Activated naive CD4-positive, alpha-beta T cell treated with anti-CD3 and anti-CD28 coated beads, Interleukin-2, amount 50 U/mL, for 16 hours (primary cell): ENCODE measurements at regions not wholly inside any gene's neighbourhood (a gene's known extent, or its start where the extent isn't known, plus 50 kb on each side); places are given as distances from the start of the nearest gene placed in this dataset.
"Not testable (repeated sequence)": the region's sequence is repeated elsewhere in the genome, so short reads cannot be mapped to it uniquely, and the experiment has no call there.

ENCODE experiments used
- DNase-seq: peaks from one replicate; pipeline ENCODE4 v3.0.0-alpha.2; 2020

DNA sequence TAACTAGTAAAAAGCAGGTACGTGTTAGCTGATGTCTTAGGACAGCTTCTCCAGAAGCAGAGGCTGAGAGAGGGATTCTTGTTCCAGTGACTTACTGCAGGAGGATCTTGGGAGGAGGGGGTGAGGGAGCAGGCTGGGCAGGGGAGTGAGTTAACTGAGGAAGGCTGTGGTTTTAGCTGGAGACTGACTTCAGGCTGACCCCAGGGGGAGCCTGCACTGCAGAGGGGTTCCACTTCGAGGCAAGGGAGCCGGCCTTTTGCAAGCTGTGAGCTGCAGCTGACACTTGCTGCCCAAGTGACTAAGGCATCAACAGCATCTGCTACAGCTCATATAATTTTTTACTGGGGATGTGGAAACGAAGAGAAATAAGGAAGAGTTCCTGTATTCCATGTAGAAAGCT lies 50.4 kb upstream of the SOD1 start:
- no peak for DNase-seq

GRCh38 chr21:31607791-31608190 lies 51.7 kb upstream of the SOD1 start:
- DNase-seq, result no peak

- no peak for DNase-seq
These were observed 53.2 kb upstream of the SOD1 start for GRCh38 chr21:31606081-31606874.

- peak; percentile 73 for DNase-seq
These were observed 54.8 kb upstream of the SOD1 start for GRCh38 chr21:31604591-31605190.

DNA sequence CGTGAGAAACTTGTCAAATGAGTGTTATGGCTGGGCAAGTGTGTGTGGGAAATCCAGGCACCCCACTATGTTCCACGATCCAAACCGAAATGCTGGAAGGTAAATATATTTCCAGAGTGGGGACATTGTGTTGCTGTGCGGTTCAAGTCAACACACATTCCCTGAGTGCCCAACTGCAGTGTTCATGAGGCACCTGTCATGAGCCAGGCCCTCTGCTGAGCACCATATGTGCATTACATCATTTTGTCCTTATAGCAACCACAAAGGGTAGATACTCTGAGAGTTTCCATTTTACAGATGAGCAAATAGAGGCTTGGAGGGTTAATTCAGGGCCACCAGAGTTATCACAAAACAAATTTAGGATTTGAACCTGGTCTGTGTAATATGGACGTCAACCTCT lies 59.9 kb upstream of the SOD1 start:
- no peak for DNase-seq

DNA sequence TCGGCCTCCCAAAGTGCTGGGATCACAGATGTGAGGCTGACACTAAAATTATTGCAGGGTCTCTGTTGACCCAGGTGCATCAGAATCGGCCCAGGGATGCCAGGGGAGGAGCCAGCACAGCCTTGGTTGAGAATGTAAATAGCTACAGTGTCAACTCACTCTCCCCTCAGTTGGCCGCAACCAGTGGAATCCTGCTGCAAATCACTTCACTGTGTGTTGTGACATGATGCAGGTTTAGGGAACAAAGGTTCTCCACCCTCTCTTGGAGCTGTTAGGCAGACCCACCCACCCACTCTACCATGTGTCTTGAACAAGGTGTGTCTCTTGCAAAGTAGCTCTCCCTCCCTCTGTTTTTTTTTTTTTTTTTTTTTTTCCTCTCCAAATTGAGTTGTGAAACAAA lies 60.5 kb upstream of the SOD1 start:
- no peak for DNase-seq

DNA sequence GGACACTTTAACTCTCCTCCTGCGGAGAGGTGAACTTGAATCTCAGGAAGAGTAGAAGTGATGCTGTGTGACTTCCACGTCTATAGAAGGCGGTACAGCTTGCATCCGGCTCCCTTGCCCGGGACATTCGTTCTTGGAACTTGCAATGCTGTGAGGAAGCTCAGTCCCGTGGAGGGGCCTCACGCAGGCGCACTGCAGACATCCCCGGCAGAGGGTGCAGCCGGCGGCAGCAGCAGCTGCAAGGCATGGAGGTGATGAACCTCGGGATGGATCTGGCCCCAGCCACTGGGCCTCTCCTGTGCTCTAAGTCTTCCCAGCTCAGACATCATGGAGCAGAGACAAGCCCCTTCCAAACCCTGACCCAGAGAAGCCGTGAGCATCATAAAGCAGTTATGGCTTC lies 61.8 kb upstream of the SOD1 start:
- no peak for DNase-seq

GRCh38 chr21:31596055-31596454 lies 63.4 kb upstream of the SOD1 start:
- no peak for DNase-seq

DNA sequence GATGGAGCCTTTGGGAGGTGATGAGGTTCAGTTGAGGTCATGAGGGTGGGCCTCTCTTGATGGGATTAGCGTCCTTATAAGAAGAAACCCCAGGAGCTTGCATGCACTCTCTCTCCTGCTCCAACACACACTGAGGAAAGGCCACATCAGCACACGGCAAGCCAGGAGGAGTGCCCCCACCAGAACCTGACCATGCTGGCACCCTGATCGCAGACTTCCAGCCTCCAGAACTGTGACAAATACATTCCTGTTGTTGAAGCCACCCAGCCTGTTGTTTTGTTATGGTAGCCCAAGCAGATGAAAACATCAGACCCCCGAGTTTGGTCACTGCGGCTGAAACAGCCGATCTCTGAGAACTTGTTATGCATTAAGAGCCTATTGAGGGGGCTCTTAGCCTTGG lies 64.8 kb upstream of the SOD1 start:
- no peak for DNase-seq

- no peak for DNase-seq
These were observed 65.2 kb upstream of the SOD1 start for GRCh38 chr21:31594279-31594678.

DNA sequence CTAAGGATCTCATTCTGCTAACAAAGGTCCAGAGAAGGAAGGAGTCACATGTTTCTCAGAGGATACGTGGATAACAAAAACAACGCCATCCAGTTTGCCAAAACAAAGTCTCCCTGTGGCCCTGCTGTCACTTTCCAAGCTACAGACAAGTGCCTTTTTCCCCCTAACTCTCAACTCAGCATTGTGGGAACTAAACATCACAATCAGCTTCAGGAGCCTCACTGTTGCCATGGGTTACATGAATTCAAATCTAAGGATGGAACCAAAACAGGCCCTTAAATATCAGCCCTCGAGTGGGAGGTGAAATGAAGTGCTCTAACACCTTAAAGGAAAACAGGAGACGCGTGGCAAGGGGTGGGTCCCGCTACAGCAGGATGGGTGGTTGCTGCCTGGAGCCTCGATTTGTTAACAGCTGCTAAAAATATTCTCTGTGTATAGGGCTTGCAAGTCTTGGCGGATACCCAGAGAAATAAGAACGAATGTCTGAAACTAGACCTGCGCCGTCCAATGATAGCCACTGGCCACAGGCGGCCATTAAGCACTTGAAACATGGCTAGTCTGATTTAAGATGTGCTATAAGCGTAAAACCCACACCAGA lies 66.4 kb upstream of the SOD1 start:
- DNase-seq, result no peak

- DNase-seq, result no peak
These were observed 67.0 kb upstream of the SOD1 start for GRCh38 chr21:31592516-31592915.

DNA sequence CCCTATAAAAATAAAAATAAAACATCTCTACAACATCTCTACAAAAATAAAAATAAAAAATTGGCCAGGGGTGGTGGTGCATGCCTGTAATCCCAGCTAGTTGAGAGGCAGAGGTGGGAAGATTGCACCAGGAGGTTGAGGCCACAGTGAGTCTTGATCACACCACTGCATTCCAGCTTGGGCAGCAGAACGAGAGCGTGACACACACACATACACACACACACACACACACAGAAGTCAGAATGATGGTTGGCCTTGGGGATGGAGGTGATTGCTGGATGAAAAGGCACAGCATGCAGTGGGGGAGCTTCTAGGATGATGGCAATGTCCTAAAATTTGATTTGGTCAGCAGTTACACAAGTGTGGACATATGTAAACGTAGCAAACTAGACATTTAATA lies 69.7 kb upstream of the SOD1 start:
- DNase-seq, result no peak

- DNase-seq, result no peak
These were observed 73.4 kb upstream of the SOD1 start for GRCh38 chr21:31586118-31586517.

GRCh38 chr21:31583937-31584336 lies 75.6 kb upstream of the SOD1 start:
- not testable (repeated sequence) for DNase-seq

DNA sequence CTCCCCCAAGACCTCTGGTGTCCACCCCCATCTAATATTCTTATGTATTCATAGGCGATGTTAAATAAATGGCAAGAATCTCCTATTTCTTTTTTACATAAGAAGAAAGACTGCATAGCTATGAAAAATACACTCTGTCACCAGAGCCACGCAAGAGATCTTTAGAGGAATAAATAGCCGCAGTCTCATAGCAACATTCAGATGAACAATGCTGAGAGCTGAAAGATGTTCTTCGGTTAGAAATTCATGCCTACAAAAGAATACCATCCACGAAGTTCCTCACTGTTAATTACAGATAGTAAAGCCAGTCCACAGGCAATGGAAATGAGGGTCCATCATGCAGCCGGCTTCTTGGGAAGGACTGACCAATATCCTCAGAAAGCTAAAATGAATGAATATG lies 76.0 kb upstream of the SOD1 start:
- no peak for DNase-seq

DNA sequence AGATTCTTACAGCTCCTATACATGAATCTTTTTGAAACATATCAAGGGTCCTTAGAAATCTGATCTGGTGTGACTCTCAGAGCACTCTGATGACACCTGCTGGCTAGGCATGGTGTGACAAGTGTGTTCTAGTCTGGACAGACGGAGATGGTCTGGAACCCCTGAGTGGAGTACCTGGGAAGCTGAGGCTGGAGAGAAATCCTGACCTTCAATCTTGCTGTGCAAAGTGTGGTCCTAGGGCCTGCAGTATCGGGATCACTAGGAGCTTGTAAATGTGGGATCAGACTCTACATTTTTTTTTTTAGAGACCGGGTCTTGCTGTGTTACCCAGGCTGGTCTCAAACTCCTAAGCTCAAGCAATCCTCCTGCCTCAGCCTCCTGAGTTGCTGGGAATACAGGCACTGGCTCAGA lies 78.6 kb upstream of the SOD1 start:
- DNase-seq, result peak; percentile 80

DNA sequence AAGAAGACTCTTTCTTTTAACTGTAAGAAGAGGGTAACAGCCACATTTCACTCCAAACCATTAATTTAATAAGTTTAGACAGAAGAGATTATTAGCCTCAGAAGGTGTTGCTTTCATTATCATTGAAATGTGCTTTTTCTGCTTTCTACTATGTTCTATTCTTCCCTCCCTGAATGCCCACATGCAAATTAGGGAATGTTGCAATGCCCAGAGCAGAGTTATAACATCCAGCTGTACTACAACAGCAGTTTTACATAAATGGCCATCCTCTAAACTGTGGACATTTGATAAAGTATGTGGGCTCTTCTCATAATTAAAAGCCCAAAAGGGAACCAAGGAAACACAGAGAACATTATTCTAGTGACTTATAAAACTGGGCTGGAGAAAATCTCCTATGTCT lies 82.2 kb upstream of the SOD1 start:
- DNase-seq, result no peak

DNA sequence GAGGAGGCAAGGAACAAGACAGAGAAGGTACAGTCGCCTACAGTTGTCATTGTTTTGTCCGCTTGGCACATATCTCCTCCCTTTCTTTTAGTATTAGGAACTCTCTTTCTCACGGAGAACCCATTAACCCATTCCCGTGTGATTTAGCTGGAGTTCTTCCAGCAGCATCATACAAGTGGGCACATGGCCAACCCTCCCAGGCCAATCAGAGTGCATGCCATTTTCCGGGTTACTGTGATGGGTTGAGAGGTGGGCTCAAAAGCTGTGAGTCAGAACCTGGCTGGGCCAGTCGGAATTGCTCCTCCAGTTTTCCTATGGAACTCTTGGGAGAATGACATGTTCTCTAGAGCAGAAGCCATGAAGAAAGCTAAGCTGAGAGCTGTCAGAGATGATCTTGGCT lies 83.1 kb upstream of the SOD1 start:
- no peak for DNase-seq

DNA sequence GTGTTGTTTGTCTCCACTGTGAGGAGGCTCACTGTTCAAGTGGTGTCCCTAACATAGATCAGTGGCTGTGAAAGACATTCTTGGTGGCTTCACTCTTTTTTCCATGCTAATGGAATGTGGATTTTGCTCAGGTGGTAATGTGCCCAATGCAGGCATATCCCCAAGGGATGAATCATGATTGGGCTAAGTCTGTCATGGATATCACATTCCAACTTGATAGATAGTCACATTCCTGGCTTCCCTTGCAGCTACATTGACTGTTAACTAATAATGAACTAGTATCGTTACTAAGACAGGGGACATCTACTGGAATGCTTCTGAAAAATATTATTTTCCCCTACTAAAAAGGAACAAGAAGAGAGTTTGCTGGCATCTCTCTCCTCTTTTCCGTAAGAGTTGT lies 86.3 kb upstream of the SOD1 start:
- DNase-seq, result no peak

DNA sequence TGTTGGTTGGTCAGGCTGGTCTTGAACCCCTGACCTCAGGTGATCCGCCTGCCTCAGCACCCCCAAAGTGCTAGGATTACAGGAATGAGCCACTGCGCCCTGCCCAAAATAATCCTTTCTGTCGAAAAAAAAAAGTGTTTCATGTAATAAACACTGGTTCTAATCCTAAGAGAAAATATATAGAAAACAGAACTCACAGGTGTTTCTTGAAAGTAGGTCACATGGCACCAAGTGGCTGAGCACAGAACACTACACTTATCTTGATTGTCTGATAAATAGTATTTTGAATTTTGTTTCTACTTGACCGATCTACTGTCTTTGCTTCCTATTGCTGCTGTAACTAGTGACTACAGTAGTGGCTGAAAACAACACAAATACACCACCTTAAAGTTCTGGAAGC lies 87.6 kb upstream of the SOD1 start:
- DNase-seq, result no peak

DNA sequence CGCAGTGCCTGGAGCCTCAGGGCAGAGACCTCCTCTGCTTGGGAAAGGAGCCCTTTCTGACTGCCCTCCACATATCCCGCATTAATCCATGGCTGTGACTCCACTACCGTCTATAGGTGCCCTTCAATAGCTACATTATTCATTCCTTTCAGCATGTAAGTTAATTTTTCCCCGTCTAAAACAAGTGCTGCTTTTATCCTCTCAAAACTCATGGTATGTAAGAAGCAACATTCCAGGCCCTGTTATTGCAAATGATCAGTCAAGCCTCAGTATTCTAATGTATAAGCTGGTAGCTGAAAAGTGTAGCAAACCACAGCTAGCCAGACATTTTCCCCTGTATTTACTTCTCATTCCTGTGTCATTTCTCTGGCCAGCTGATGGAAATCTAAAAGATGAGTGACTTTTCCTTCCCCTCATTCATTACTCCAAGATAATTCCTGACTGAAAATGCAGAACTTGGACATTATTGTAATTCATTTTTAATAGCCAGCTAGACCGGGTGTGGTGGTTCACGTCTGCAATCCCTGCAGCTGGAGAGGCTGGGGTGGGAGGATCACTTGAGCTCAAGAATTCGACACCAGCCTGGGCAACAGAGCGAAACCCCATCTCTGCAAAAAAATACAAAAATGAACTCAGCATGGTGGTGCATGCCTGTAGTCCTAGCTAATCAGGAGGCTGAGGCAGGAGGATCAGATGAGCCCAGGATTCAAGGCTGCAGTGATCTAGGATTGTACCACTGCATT lies 88.5 kb upstream of the SOD1 start:
- no peak for DNase-seq

GRCh38 chr21:31566611-31567010 lies 92.9 kb upstream of the SOD1 start:
- no peak for DNase-seq

GRCh38 chr21:31566064-31566463 lies 93.4 kb upstream of the SOD1 start:
- no peak for DNase-seq
